ENCODE measurements at regions not wholly inside any gene's neighbourhood (a gene's known extent, or its start where the extent isn't known, plus 50 kb on each side); places are given as distances from the start of the nearest gene placed in this dataset.

GRCh38 chr4:115370012-115370411 is 256.6 kb upstream of the NDST4 start:
- no peak for TF ChIP-seq POLR2AphosphoS5 (IDR thresholded peaks at IDR 0.05; ENCODE audit: low read depth)
- TF ChIP-seq REST (IDR thresholded peaks at IDR 0.05; ENCODE audit: unreplicated experiment): no peak
- no peak for TF ChIP-seq EZH2 (IDR thresholded peaks at IDR 0.05; ENCODE audit: low read depth, unreplicated experiment)
- TF ChIP-seq CTCF (conservative IDR thresholded peaks at IDR 0.05; ENCODE audit: low read depth in 2 of 2): no peak
- no peak for TF ChIP-seq EZH2phosphoT487 (IDR thresholded peaks at IDR 0.05; ENCODE audit: unreplicated experiment)
- no peak for TF ChIP-seq CREB1 (CRISPR knock-in tag; IDR thresholded peaks at IDR 0.05; ENCODE audit: low read depth)
- TF ChIP-seq ZNF114 (CRISPR knock-in tag; IDR thresholded peaks at IDR 0.05): no peak
- TF ChIP-seq ZNF331 (CRISPR knock-in tag; IDR thresholded peaks at IDR 0.05; ENCODE audit: low read depth): no peak
- TF ChIP-seq NANOG (IDR thresholded peaks at IDR 0.05; ENCODE audit: borderline replicate concordance): no peak
- TF ChIP-seq JUNB (IDR thresholded peaks at IDR 0.05; ENCODE audit: unreplicated experiment): no peak
- no peak for TF ChIP-seq STAT1 (IDR thresholded peaks at IDR 0.05; ENCODE audit: unreplicated experiment)
- TF ChIP-seq ETS1 (IDR thresholded peaks at IDR 0.05): no peak

All from GM23338 (cell line).